K562 (cell line): ENCODE measurements at regions not wholly inside any gene's neighbourhood (a gene's known extent, or its start where the extent isn't known, plus 50 kb on each side); places are given as distances from the start of the nearest gene placed in this dataset.

Source experiments
- BRF1 ChIP-seq: IDR thresholded peaks from 3 replicates; pipeline ENCODE4 v1.6.1; 2011; ENCODE audit warnings: borderline replicate concordance, mild to moderate bottlenecking; ENCODE audit not compliant: insufficient read length; ENCODE audit errors: extremely low read depth
- CHD1 ChIP-seq: fragments of 200-600 bp; sonication (generic); IDR thresholded peaks from one replicate; pipeline ENCODE4 v1.6.1; 2012; ENCODE audit warnings: mild to moderate bottlenecking, moderate library complexity, low read length, inconsistent platforms
- EP300 ChIP-seq: IDR thresholded peaks from 2 replicates; pipeline ENCODE4 v1.6.1; 2012; ENCODE audit warnings: low read length, improper control_type of control experiment
- GABPA ChIP-seq: fragments of 200-800 bp; sonication (Bioruptor generic); conservative IDR thresholded peaks from 2 replicates; pipeline ENCODE4 v1.6.1; 2016; ENCODE audit warnings: low read depth, missing genetic modification characterization, missing compliant biosample characterization
- HLTF ChIP-seq: fragments of 450-650 bp; IDR thresholded peaks from 2 replicates; pipeline ENCODE4 v1.6.1; 2016
- RBM39 ChIP-seq: fragments of 200-400 bp; formaldehyde crosslinking; optimal IDR thresholded peaks from 2 replicates; pipeline ENCODE3; 2018; ENCODE audit warnings: low read depth, low read length
- TAF1 ChIP-seq: IDR thresholded peaks from 2 replicates; pipeline ENCODE4 v1.6.1; 2011; ENCODE audit warnings: mild to moderate bottlenecking, low read length, moderate library complexity; ENCODE audit not compliant: insufficient read depth, control insufficient read depth, severe bottlenecking; ENCODE audit errors: extremely low read depth
- TAL1 ChIP-seq: fragments of 450-650 bp; IDR thresholded peaks from 2 replicates; pipeline ENCODE4 v1.6.1; 2016; ENCODE audit warnings: mild to moderate bottlenecking
- TBP ChIP-seq: optimal IDR thresholded peaks from 2 replicates; pipeline ENCODE3; 2011; ENCODE audit warnings: low read depth, low read length, improper control_type of control experiment
- ZBED1 ChIP-seq: IDR thresholded peaks from 2 replicates; pipeline ENCODE4 v1.6.1; 2014
- ZNF311 ChIP-seq: fragments of 250-450 bp; sonication (Bioruptor Pico); IDR thresholded peaks from 2 replicates; pipeline ENCODE4 v1.4.0; 2020; ENCODE audit warnings: mild to moderate bottlenecking, moderate library complexity
- ZNF780A ChIP-seq: fragments of 250-450 bp; sonication (Bioruptor Pico); IDR thresholded peaks from 2 replicates; pipeline ENCODE4 v1.5.0; 2021; ENCODE audit warnings: mild to moderate bottlenecking
- TF ChIP-seq, protein P1 (sequence below): sonication (generic); formaldehyde crosslinking; IDR thresholded peaks from 2 replicates; pipeline ENCODE4 v1.8.0; 2022; ENCODE audit warnings: mild to moderate bottlenecking, low read depth, missing genetic modification reagents

DNA sequence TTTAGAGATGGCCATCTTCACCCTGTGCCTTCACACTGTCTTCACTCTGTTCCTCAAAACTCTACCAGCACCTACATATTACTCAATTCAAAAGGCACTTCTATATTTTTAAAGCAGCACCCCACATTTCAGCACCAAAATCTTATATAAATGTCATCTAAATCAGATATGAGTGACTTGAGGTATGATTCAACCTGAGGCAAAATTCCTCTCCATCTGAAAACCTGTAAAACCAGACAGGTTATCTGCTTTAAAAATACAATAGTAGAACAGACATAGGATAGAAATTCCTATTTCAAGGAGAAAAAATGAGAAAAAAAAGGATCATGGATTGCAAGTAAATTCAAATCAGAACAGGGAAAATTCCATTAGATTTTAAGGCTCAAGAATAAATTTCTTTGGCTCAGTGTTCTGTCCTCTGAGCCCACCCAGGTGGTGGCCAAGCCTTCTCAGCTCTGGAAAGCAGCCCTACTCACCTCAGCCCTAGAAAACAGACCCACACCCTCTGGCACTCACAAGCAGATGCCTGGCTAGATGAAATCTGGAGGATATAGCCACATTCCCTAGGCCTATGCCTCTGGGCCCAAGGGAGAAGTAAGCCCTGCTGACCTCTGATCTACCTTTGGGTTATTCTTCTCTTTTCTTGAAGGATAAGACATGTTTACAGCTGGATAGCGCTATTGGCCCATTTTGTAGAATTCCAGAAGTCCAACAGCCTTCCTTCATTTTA lies 211.1 kb upstream of the XIST start:
- TF ChIP-seq, protein P1, sequence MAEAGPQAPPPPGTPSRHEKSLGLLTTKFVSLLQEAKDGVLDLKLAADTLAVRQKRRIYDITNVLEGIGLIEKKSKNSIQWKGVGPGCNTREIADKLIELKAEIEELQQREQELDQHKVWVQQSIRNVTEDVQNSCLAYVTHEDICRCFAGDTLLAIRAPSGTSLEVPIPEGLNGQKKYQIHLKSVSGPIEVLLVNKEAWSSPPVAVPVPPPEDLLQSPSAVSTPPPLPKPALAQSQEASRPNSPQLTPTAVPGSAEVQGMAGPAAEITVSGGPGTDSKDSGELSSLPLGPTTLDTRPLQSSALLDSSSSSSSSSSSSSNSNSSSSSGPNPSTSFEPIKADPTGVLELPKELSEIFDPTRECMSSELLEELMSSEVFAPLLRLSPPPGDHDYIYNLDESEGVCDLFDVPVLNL (CRISPR knock-in tag) = no peak
- no peak for TF ChIP-seq TBP
- TF ChIP-seq BRF1 = no peak
- no peak for TF ChIP-seq GABPA
- TF ChIP-seq ZBED1 = no peak
- TF ChIP-seq TAF1 = no peak
- TF ChIP-seq EP300 = no peak
- TF ChIP-seq HLTF = no peak
- no peak for TF ChIP-seq ZNF311 (CRISPR knock-in tag)
- no peak for TF ChIP-seq CHD1
- no peak for TF ChIP-seq ZNF780A (CRISPR knock-in tag)
- no peak for TF ChIP-seq TAL1
- TF ChIP-seq RBM39 = no peak
